ENCODE measurements at regions not wholly inside any gene's neighbourhood (a gene's known extent, or its start where the extent isn't known, plus 50 kb on each side); places are given as distances from the start of the nearest gene placed in this dataset.

DNA sequence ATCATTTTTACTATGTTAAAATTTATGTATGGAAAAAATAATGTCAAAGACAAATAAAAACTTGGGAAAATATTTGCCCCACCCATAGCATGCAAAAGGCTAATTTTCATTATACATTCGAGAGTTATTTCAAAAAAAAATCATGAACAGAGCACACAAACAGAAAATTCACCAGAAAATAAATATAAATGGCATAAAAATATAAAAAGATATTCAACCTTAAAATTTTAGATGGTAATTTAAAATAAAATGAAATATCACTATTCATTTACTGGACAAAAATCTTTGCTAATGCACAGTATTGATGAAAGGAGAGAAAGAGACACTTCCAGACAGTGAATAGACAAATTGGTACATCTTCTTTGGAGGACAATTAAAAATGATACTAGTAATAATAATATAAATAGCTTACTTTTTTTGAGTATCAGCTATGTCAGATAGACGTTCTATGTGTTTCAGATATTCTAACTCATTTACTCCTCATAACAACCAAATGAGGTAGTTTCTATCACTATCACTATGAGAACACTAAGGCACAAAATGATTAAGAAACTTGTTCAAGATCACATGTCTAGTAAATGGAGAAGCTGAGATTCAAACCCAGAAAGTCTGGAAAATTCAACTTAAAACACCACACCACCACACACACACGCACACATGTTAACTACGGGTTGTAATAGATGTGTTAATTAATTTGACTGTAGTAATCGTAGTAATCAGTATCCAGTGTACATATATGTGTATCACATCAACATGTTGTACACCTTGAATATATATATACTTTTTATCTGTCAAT is 63.0 kb downstream of the CCDC71L start:
- no peaks in the 10 kb centered on the region for H3K36me3 ChIP-seq (replicated peaks in 1 of 2)
- H3K27me3 ChIP-seq: no peaks in the 10 kb centered on the region
- no peak for TF ChIP-seq POLR2A (IDR thresholded peaks at IDR 0.05)
- TF ChIP-seq, protein P1, sequence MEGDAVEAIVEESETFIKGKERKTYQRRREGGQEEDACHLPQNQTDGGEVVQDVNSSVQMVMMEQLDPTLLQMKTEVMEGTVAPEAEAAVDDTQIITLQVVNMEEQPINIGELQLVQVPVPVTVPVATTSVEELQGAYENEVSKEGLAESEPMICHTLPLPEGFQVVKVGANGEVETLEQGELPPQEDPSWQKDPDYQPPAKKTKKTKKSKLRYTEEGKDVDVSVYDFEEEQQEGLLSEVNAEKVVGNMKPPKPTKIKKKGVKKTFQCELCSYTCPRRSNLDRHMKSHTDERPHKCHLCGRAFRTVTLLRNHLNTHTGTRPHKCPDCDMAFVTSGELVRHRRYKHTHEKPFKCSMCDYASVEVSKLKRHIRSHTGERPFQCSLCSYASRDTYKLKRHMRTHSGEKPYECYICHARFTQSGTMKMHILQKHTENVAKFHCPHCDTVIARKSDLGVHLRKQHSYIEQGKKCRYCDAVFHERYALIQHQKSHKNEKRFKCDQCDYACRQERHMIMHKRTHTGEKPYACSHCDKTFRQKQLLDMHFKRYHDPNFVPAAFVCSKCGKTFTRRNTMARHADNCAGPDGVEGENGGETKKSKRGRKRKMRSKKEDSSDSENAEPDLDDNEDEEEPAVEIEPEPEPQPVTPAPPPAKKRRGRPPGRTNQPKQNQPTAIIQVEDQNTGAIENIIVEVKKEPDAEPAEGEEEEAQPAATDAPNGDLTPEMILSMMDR (IDR thresholded peaks at IDR 0.05): no peak
- WGBS, 4 donors: 81 to 88% (median 83%) methylated on average over 5 of the region's 5 CpGs
- no peaks in the 10 kb centered on the region for H3K9me3 ChIP-seq (replicated peaks in 1 of 3)
- H3K4me1 ChIP-seq (replicated peaks in 1 of 2): peaks cover 0 to 5% of the 10 kb centered on the region in 2 donors
- intact Hi-C loops (cut with DNase I): no loop called here
- H3K27ac ChIP-seq: no peak overlapping the region
- peak overlapping the region in 1 of 4 donors; percentile 51 for H3K4me3 ChIP-seq
- no peak for DNase-seq

DNA sequence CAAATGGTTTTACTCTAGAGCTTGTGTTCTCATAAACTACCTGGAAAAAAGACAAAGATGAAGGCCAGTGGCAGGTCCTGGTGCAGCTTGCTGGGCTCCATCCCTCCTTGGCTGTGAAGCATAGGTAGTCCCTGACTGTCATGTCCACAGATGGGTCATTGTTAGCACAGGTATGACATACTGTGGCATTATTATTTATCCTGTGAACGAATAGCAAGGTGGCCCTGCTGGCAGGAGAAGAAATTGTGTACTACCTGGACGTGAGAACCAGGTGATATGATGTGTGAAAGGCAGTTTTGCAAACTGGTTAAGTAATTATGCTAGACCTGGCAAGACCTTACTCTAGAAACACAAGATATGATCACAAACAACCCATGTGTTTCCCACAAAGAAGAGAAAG is 63.9 kb downstream of the CCDC71L start:
- Histone ChIP-seq H3K27me3 (no peaks in the 10 kb centered on the region), H3K4me1 (replicated peaks in 1 of 2) (peaks cover 0 to 5% of the 10 kb centered on the region in 2 donors), H3K4me3 (no peak overlapping the region), H3K27ac (no peak overlapping the region), H3K36me3 (replicated peaks in 1 of 2) (no peaks in the 10 kb centered on the region), H3K9me3 (replicated peaks in 1 of 3) (no peaks in the 10 kb centered on the region)
- DNase-seq: no peak
- intact Hi-C loops (cut with DNase I): no loop called here
- TF ChIP-seq, protein P1 (IDR thresholded peaks at IDR 0.05): no peak
- TF ChIP-seq POLR2A (IDR thresholded peaks at IDR 0.05): no peak
- WGBS, 4 donors: 66 to 74% (median 71%) methylated on average over 2 of the region's 2 CpGs

DNA sequence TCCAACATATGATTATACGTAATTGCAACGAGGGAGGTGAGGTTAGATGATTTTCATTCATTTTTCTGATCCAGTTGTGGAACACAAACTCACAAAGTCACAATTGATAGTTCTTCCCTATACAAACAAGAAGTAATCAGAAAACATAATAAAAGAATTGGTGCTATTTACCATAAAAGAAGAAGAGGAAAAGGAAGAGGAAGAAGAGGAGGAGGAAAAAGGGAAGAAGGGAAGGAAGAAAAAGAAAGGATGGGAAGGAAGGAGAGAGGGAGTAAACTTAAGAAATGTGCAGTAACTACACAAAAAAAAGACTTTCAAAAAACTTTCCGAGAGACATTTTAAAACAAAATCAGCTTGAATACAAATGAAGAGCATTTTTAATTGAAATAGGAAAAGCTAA is 65.0 kb downstream of the CCDC71L start:
- H3K36me3 ChIP-seq (replicated peaks in 1 of 2): no peaks in the 10 kb centered on the region
- WGBS, 4 donors: 83 to 90% (median 87%) methylated on average over 3 of the region's 3 CpGs
- peaks cover 0 to 5% of the 10 kb centered on the region in 2 donors for H3K4me1 ChIP-seq (replicated peaks in 1 of 2)
- H3K4me3 ChIP-seq: no peak overlapping the region
- no peaks in the 10 kb centered on the region for H3K9me3 ChIP-seq (replicated peaks in 1 of 3)
- H3K27ac ChIP-seq: no peak overlapping the region
- H3K27me3 ChIP-seq: no peaks in the 10 kb centered on the region
- intact Hi-C loops (cut with DNase I): no loop called here
- DNase-seq: no peak
- TF ChIP-seq, protein P1 (IDR thresholded peaks at IDR 0.05): no peak
- no peak for TF ChIP-seq POLR2A (IDR thresholded peaks at IDR 0.05)

DNA sequence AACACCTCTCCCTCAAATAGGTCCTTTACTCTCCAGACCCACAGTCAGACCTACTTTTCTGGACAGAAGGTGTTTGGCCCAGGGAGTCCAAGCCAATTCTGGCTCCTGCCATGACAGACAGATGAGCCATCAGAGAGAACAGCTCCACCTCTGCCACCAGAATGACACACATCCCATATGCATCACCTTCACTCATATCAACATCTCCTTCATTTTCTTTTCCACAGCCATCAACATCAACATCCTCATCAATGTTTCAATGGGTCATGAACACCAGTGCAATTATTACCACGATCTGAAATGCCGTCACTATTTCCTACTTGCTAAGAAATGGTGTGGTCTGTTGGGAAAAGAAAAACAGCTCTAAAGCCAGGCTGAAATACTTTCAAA is 67.9 kb downstream of the CCDC71L start:
- Histone ChIP-seq H3K27me3 (no peaks in the 10 kb centered on the region), H3K36me3 (replicated peaks in 1 of 2) (no peaks in the 10 kb centered on the region), H3K9me3 (replicated peaks in 1 of 3) (no peaks in the 10 kb centered on the region), H3K4me1 (replicated peaks in 1 of 2) (peaks cover 0 to under 1% of the 10 kb centered on the region in 2 donors), H3K4me3 (no peak overlapping the region), H3K27ac (no peak overlapping the region)
- WGBS, 4 donors: 90 to 95% (median 91%) methylated on average over 2 of the region's 2 CpGs
- TF ChIP-seq POLR2A (IDR thresholded peaks at IDR 0.05): no peak
- TF ChIP-seq, protein P1 (IDR thresholded peaks at IDR 0.05): no peak
- DNase-seq: no peak
- intact Hi-C loops (cut with DNase I): no loop called here
